ENCODE measurements at regions not wholly inside any gene's neighbourhood (a gene's known extent, or its start where the extent isn't known, plus 50 kb on each side); places are given as distances from the start of the nearest gene placed in this dataset.
"Not testable (repeated sequence)": the region's sequence is repeated elsewhere in the genome, so short reads cannot be mapped to it uniquely, and the experiment has no call there.

DNA sequence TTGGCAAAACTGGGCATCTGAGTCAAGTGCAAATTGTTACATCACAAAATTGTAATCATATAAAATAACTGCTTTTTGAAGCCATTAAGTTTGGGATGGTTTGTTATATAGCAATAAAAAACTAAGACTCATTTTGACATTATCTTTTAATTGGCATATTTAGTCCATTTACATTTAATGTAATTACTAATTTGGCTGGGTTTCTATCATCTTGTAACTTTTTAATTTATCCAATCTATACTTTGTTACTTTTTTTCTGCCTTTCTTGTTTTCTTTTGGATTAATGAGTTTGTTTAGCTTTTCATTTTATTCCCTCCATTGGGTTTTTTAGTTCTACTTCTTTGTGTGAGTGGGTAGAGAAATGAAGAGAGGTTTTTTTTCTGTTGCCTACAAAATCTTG, 76.3 kb downstream of the DRAM2 start:
- no peak for DNase-seq (ENCODE audit: low read depth)

- no peak for DNase-seq (ENCODE audit: low read depth)
Measured at GRCh38 chr1:111062624-111063023, 77.3 kb downstream of the DRAM2 start.

DNA sequence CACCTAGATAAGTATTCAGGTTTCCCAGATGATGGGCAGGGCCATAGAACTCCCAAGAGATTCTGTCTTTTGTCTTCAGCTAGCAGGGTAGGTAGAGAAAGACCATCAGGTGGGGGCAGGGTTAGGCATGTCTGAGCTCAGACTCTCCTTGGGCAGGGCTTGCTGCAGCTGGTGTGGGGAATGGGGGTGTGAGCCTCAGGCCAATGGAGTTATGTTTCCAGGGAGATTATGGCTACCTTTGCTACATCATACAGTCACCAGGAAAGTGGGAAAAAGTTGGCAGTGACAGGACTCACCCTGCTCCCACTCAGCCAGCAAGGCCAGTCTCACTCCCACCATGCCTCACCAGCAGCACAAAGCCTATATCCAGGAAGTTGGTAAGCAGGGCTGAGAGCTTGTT, 77.8 kb downstream of the DRAM2 start:
- no peak for DNase-seq (ENCODE audit: low read depth)

DNA sequence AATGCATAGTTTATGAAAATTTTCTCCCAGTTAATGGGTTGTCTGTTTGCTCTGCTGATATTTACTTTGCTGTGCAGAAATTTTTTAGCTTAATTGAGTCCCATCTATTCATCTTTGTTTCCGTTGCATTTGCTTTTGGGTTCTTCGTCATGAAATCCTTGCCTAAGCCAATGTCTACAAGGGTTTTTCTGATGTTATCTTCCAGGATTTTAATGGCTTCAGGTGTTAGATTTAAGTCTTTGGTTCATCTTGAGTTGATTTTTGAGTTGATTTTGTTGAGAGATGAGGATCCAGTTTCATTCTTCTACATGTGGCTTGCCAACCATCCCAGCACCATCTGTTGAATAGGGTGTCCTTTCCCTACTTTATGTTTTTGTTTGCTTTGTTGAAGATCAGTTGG, 85.2 kb downstream of the DRAM2 start:
- DNase-seq (ENCODE audit: low read depth): no peak

DNA sequence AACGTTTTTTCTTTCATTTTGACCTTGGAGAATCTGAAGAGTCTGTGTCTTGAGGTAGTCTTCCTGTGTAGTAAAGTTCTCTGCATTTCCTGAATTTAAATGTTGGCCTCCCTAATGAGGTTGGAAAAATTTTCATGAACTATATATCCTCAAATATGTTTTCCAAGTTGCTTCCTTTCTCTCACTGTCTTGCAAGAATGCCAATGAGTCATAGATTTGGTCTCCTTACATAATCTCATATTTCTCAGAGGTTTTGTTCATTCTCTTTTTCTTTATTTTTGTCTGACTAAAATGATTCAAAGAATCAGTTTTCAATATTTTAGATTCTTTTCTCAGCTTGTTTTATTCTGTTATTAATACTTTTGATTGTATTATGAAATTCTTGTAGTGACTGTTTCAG, 87.6 kb downstream of the DRAM2 start:
- DNase-seq (ENCODE audit: low read depth): peak; percentile 4

- DNase-seq (ENCODE audit: low read depth): not testable (repeated sequence)
Measured at GRCh38 chr1:111048253-111048652, 84.5 kb upstream of the LRIF1 start.

GRCh38 chr1:111045033-111045722, 81.5 kb upstream of the LRIF1 start:
- DNase-seq (ENCODE audit: low read depth): no peak

GRCh38 chr1:111032295-111032897, 68.7 kb upstream of the LRIF1 start:
- peak; percentile 13 for DNase-seq (ENCODE audit: low read depth)

DNA sequence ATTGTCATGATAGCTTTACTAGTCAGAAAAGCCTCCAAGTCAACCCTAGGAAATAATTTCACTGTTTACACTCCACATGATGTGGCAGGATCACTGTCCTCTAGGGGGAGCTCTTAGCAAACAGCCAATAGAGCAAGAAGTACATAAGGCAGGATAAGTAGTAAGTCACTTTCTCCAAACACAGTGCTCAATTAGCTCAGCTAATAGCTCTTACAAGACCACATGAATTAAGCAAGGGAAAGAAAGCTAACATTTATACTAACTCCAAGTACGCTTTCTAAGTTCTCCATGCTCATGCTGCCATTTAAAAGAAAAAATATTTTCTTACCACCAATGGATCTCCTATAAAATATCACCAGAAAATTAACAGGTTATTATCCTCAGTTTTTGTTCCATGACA, 66.9 kb upstream of the LRIF1 start:
- DNase-seq (ENCODE audit: low read depth): peak; percentile 44

GRCh38 chr1:111025109-111025508, 61.4 kb upstream of the LRIF1 start:
- no peak for DNase-seq (ENCODE audit: low read depth)

DNA sequence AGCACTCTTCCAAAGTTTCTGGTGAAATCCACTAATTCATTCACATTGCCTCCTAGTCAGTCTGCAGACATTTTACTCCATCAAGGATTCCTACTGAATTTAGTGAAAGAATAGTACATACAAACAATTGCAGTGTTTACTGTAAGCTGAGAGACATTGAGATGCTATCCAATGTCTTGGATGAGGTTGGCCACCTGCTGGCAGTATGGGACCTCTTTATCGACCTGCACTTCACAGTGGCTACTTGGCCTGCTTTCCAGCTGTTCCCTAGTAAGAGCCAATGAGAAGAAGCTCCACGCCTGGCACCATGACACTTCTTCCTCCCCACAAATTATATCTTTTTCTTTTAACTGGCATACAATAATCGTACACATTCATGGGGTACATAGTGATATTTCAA, 51.5 kb upstream of the LRIF1 start:
- DNase-seq (ENCODE audit: low read depth): no peak

Measured in amniotic epithelial cell (primary cell).